ENCODE measurements at regions not wholly inside any gene's neighbourhood (a gene's known extent, or its start where the extent isn't known, plus 50 kb on each side); places are given as distances from the start of the nearest gene placed in this dataset.

DNA sequence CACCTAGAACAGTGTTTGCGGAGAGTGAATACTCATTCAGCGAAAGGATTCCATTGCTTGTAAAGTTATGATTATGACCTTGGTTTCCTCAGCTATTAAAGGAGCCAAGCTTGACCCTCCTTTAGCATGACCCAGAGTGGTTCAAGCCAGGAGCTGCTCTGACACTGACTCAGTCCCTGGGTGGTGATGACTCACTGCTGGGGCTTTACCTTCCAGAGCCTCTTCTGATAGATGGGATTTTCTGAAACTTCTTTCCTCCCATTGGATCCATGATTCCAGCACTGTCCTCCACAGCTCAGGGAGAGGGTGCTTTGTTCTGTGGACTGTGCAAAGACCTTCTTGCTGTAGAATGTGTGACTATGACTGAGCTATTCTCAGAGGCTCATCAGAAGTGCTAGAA, 77.4 kb downstream of the S1PR1 start:
- H3K27ac ChIP-seq = no peak overlapping the region
- no peak overlapping the region for H3K4me3 ChIP-seq

DNA sequence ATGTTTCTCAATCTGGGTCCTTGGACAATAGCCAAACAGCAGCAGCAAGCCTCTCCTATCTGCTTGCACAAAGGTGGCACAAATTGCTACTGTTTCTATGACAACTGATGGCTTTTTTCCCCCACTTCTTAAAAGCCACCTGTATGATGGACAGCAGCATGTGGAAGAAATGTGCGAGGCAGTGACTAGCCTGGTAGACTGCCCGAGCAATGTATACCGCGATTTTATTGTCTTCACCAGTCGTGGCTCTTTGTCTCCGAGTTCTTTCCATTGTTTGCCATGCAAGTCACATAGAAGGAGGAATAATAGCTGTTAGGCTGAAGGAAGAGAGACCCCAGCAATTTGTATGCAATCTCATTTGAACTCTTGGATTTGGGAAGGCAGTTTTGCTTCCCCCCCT, 79.4 kb downstream of the S1PR1 start:
- Histone ChIP-seq H3K4me3 (no peak overlapping the region), H3K27ac (no peak overlapping the region)

DNA sequence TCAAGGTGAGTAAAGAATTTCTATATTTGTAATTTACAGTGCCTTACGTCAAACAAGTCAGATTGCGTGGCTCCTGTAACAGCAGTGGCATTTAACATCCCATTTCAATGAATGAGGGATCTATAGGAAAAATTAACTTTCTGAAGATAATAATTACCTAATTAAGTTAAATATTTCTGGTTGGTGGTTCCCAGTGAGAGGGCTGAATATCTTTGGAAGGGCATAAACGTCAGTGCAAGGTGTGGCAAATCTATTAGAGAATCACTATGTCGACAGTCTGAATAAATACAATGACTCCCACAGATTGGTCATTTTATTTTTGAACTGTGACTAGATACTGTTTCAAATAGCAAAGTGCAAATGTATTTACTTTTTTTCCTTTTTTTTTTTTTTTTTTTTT, 80.0 kb downstream of the S1PR1 start:
- H3K27ac ChIP-seq = no peak overlapping the region
- H3K4me3 ChIP-seq = no peak overlapping the region

- Histone ChIP-seq H3K27ac (no peak overlapping the region), H3K4me3 (no peak overlapping the region)
These were observed 80.8 kb downstream of the S1PR1 start for GRCh38 chr1:101317590-101317989.

GRCh38 chr1:101323535-101323934, 86.7 kb downstream of the S1PR1 start:
- H3K4me3 ChIP-seq = no peak overlapping the region
- no peak overlapping the region for H3K27ac ChIP-seq

- Histone ChIP-seq H3K4me3 (no peak overlapping the region), H3K27ac (no peak overlapping the region)
These were observed 88.3 kb downstream of the S1PR1 start for GRCh38 chr1:101325144-101325543.

GRCh38 chr1:101330427-101331130, 93.8 kb downstream of the S1PR1 start:
- no peak overlapping the region for H3K27ac ChIP-seq
- no peak overlapping the region for H3K4me3 ChIP-seq

DNA sequence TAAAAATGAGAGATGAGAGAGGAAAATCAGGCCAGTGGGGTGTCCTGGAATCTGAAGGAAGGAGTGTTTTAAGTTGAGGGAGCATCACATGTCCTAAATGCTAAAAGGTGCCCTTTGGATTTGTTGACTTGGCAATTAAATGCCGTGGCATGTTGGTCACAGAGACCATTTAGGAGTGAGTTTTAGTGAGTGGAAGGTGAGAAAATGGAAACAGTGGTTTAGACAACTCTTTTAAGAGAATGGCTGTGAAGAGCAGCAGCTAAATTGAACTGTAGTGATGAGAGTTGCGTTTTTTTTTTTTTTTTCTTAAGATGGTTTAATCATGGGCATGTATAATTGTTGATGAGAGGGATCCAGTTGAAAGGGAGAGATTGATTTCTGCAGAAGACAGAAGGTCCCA, 95.0 kb downstream of the S1PR1 start:
- Histone ChIP-seq H3K4me3 (no peak overlapping the region), H3K27ac (no peak overlapping the region)

- no peak overlapping the region for H3K4me3 ChIP-seq
- H3K27ac ChIP-seq = no peak overlapping the region
These were observed 95.8 kb downstream of the S1PR1 start for GRCh38 chr1:101332633-101333032.

GRCh38 chr1:101333186-101333585, 96.4 kb downstream of the S1PR1 start:
- no peak overlapping the region for H3K27ac ChIP-seq
- H3K4me3 ChIP-seq = no peak overlapping the region

DNA sequence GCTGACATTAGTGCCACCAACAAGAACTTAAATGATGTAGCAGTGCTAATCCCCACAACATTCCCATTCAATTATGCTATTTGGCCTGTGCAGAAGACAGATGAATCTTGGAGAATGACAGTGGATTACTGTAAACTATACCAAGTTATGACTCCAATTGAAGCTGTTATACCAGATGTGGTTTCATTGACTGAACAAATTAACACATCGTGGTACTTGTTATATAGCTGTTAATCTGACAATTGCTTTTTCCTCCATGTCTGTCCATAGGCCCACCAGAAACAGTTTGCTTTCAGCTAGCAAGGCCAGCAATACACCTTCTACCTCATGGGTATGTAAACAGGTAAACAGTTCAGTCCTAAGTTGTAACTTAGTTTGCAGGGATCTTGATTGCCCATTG, 101.1 kb downstream of the S1PR1 start:
- Histone ChIP-seq H3K4me3 (no peak overlapping the region), H3K27ac (no peak overlapping the region)

DNA sequence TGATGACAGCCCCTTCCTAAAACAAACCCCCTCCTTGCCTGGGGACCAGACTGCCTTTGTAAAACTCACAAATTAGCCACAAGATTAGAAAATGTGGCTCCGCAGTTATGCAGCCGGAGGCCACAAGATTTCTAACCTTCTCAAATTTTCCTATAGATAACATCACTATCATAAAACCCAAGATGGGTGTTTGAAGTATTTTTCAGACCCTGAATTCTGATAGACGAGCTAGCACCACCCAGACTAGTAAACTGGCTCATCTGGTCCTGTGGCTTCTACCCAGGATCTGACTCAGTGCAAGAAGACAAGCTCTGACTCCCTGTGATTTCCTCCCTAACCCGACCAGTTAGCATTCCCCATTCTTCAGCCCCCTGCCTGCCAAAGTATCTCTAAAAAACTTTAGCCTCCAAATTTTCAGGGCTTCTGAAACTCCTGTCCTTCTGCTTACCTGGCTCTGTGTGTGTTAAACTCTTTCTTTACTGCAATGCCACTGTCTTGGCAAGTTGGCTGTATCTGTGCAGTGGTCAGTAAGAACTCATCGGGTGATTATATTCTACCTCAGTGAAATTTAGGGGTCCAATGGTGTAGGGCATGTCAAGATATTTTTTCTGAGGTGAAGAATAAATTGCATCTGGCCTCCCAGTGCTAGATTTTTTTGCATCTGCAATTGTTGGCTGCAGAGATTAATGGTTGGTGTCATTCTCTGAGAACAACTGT, 102.1 kb downstream of the S1PR1 start:
- Histone ChIP-seq H3K27ac (no peak overlapping the region), H3K4me3 (no peak overlapping the region)

DNA sequence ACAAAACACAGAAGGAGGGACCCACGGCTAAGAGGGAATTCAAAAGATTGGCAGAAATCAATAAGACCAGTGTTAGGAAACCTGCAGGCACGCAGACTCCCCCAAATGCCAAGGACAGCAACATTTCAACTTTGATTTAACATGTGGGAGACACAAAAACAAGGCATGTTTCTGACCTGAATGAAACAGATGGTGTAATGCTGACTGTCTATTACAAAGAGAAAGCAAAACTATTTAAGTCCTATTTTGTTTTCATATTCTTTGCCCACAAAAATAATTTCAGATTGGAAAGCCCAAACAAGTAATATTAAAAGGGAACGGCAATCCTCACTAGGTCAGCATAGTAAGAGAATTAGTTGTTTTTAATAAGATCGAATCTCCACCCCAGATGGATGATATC, 107.9 kb downstream of the S1PR1 start:
- Histone ChIP-seq H3K27ac (no peak overlapping the region), H3K4me3 (no peak overlapping the region)

GRCh38 chr1:101346419-101346818, 109.6 kb downstream of the S1PR1 start:
- Histone ChIP-seq H3K27ac (no peak overlapping the region), H3K4me3 (no peak overlapping the region)

DNA sequence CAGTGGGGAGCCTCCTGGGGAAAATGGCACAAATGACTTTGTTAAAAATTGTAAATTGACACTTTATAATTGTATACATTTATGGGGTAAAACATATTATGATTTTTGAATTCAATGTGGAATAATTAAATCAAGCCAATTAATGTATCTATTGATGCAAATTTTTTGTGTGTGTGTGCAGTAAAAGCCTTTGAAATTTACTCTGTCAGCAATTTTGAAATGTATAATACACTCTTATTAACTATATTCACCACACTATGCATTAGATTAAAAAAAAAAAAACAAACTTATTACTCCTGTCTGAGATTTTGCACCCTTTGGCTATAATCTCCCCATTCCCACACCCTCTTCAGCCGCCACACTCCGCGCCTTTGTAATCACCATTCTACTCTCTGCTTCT, 119.2 kb downstream of the S1PR1 start:
- H3K4me3 ChIP-seq = no peak overlapping the region
- H3K27ac ChIP-seq = no peak overlapping the region

DNA sequence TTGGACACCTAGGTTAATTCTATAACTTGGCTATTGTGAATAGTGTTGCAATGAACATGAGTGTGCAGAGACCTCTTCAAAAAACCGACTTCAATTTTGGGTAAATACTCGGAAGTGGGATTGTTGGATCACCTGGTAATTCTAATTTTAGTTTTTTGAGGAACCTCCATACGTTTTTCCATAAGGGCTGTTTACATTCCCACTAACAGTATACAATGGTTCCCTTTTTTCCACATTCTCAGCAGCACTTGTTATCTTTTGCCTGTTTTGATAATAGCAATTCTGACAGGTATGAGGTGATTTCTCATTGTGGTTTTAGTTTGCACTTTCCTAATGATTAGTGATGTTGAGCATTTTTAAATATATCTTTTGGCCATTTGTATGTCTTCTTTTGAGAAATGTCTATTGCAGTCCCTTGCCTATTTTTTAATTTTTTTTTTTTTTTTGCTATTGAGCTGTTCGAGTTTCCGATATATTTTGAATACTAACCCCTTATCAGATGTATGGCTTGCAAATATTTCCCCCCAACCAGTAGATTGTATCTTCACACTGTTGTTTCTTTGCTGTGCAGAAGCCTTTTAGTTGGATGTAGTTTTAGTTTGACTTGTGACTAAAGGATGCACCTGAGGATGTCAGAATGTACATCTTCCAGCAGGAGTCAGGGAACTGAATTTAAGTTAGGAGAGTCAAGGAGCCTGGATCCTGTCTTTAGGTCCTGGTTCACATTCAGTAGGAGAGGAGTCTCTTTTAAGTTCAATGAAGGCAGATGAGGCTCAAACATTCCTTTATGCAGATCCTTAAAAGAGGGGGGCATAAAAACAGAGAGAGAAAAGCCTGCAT, 120.0 kb downstream of the S1PR1 start:
- no peak overlapping the region for H3K4me3 ChIP-seq
- no peak overlapping the region for H3K27ac ChIP-seq

GRCh38 chr1:101357444-101357986, 120.7 kb downstream of the S1PR1 start:
- H3K4me3 ChIP-seq = no peak overlapping the region
- H3K27ac ChIP-seq = no peak overlapping the region

GRCh38 chr1:101360506-101360905, 123.7 kb downstream of the S1PR1 start:
- no peak overlapping the region for H3K27ac ChIP-seq
- H3K4me3 ChIP-seq = no peak overlapping the region

GRCh38 chr1:101363891-101364318, 127.1 kb downstream of the S1PR1 start:
- H3K4me3 ChIP-seq = no peak overlapping the region

GRCh38 chr1:101364370-101365120, 127.7 kb downstream of the S1PR1 start:
- H3K27ac ChIP-seq = no peak overlapping the region

More at GRCh38 chr1:101363891-101364318, 127.1 kb downstream of the S1PR1 start:
- H3K27ac ChIP-seq = no peak overlapping the region

More at GRCh38 chr1:101364370-101365120, 127.7 kb downstream of the S1PR1 start:
- no peak overlapping the region for H3K4me3 ChIP-seq

Measured in skin epidermis (tissue), 12 donors.